ENCODE measurements at regions not wholly inside any gene's neighbourhood (a gene's known extent, or its start where the extent isn't known, plus 50 kb on each side); places are given as distances from the start of the nearest gene placed in this dataset.

- H4K91ac ChIP-seq (ENCODE audit: low read depth, low read length, poor library complexity), result no peak overlapping the region
- H3K9ac ChIP-seq (ENCODE audit: low read depth, low read length, poor library complexity), result no peak overlapping the region
- no peak overlapping the region for H3K4me3 ChIP-seq (ENCODE audit: low read length in 2 of 2)
- H3K14ac ChIP-seq (ENCODE audit: low read length), result no peak overlapping the region
- H3K27ac ChIP-seq (replicated peaks; ENCODE audit: low read length), result no peak overlapping the region
- peaks cover 0 to 11% of the 10 kb centered on the region in 2 donors for H3K4me1 ChIP-seq (ENCODE audit: control insufficient read depth in 2 of 2, insufficient read depth in 1 of 2, low read depth in 1 of 2, low read length in 2 of 2)
- no peaks in the 10 kb centered on the region for H3K79me1 ChIP-seq (ENCODE audit: low read depth, low read length)
- H2AFZ ChIP-seq (ENCODE audit: low read length), result peak overlapping the region; percentile 15
- H2AK5ac ChIP-seq (ENCODE audit: low read depth, low read length), result no peak overlapping the region
- H2BK5ac ChIP-seq (ENCODE audit: low read length), result no peak overlapping the region
- H3K27me3 ChIP-seq (ENCODE audit: control insufficient read depth in 3 of 3, insufficient read depth in 3 of 3, low read depth in 1 of 3, low read length in 3 of 3), result no peaks in the 10 kb centered on the region
- no peak overlapping the region for H4K8ac ChIP-seq (ENCODE audit: low read depth, low read length)
- no peaks in the 10 kb centered on the region for H3K36me3 ChIP-seq (replicated peaks in 1 of 2; ENCODE audit: control insufficient read depth in 2 of 2, insufficient read depth in 2 of 2, low read length in 2 of 2)
- peaks cover 0 to 2% of the 10 kb centered on the region in 2 donors for H3K9me3 ChIP-seq (replicated peaks in 1 of 2; ENCODE audit: control insufficient read depth in 2 of 2, insufficient read depth in 1 of 2, low read depth in 1 of 2, low read length in 2 of 2)
- H3K23ac ChIP-seq (ENCODE audit: low read depth, low read length, poor library complexity), result no peak overlapping the region
- WGBS, 2 donors (ENCODE audit: extremely low coverage in 2 of 2, insufficient read length in 2 of 2, insufficient replicate concordance in 1 of 2), result no CpG with 5 or more reads among the region's 2 CpGs
- no peak overlapping the region for H3K4ac ChIP-seq (ENCODE audit: low read length)
- H2BK15ac ChIP-seq (ENCODE audit: low read length), result no peak overlapping the region
- H2BK12ac ChIP-seq (ENCODE audit: low read length), result no peak overlapping the region
- H3K4me2 ChIP-seq (ENCODE audit: insufficient read depth, low read length, poor library complexity, severe bottlenecking), result no peak overlapping the region
- H3K18ac ChIP-seq (ENCODE audit: low read length), result no peak overlapping the region
- no peak overlapping the region for H2BK120ac ChIP-seq (ENCODE audit: low read depth, low read length)
- no peak for DNase-seq (ENCODE audit: low spot score)
Measured at GRCh38 chr2:219987830-219988229, 360.4 kb downstream of the SLC4A3 start.

- Histone ChIP-seq H3K9me3 (replicated peaks in 1 of 2; ENCODE audit: control insufficient read depth in 2 of 2, insufficient read depth in 1 of 2, low read depth in 1 of 2, low read length in 2 of 2) (peaks cover 0 to 2% of the 10 kb centered on the region in 2 donors), H2AK5ac (ENCODE audit: low read depth, low read length) (no peak overlapping the region), H3K27me3 (ENCODE audit: control insufficient read depth in 3 of 3, insufficient read depth in 3 of 3, low read depth in 1 of 3, low read length in 3 of 3) (no peaks in the 10 kb centered on the region), H3K4ac (ENCODE audit: low read length) (no peak overlapping the region), H2AFZ (ENCODE audit: low read length) (peak overlapping the region; percentile 48), H3K23ac (ENCODE audit: low read depth, low read length, poor library complexity) (no peak overlapping the region), H3K4me3 (ENCODE audit: low read length in 2 of 2) (no peak overlapping the region), H4K91ac (ENCODE audit: low read depth, low read length, poor library complexity) (no peak overlapping the region), H3K4me1 (ENCODE audit: control insufficient read depth in 2 of 2, insufficient read depth in 1 of 2, low read depth in 1 of 2, low read length in 2 of 2) (peaks cover 0 to 11% of the 10 kb centered on the region in 2 donors), H4K8ac (ENCODE audit: low read depth, low read length) (no peak overlapping the region), H3K36me3 (replicated peaks in 1 of 2; ENCODE audit: control insufficient read depth in 2 of 2, insufficient read depth in 2 of 2, low read length in 2 of 2) (no peaks in the 10 kb centered on the region), H3K27ac (replicated peaks; ENCODE audit: low read length) (no peak overlapping the region), H3K79me1 (ENCODE audit: low read depth, low read length) (no peaks in the 10 kb centered on the region), H3K4me2 (ENCODE audit: insufficient read depth, low read length, poor library complexity, severe bottlenecking) (no peak overlapping the region), H2BK15ac (ENCODE audit: low read length) (no peak overlapping the region), H2BK5ac (ENCODE audit: low read length) (no peak overlapping the region), H3K18ac (ENCODE audit: low read length) (no peak overlapping the region), H3K14ac (ENCODE audit: low read length) (no peak overlapping the region), H2BK120ac (ENCODE audit: low read depth, low read length) (no peak overlapping the region), H2BK12ac (ENCODE audit: low read length) (no peak overlapping the region), H3K9ac (ENCODE audit: low read depth, low read length, poor library complexity) (no peak overlapping the region)
- no CpG with 5 or more reads among the region's 7 CpGs for WGBS, 2 donors (ENCODE audit: extremely low coverage in 2 of 2, insufficient read length in 2 of 2, insufficient replicate concordance in 1 of 2)
- no peak for DNase-seq (ENCODE audit: low spot score)
Measured at GRCh38 chr2:219989744-219990143, 362.3 kb downstream of the SLC4A3 start.

DNA sequence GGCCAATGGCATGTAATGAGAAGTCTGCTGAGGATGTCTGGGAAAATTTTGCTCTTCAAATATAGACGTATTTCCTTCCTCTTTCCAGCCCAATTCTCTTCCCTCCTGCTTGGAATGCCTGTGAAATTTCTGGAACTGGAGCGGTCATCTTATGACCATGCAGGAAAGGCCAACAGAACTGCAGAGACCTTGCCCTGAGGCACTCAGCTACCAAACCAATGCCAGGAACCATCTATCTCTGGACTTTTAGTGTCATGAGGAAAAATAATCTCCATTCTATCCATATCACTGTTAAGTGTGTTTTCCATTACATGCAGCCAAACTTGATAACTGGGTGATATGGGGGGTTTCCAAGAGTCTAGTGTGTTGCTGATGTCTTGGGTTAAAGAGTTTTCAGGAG is 363.7 kb downstream of the SLC4A3 start:
- Histone ChIP-seq H3K4ac (ENCODE audit: low read length) (no peak overlapping the region), H2AK5ac (ENCODE audit: low read depth, low read length) (no peak overlapping the region), H4K91ac (ENCODE audit: low read depth, low read length, poor library complexity) (no peak overlapping the region), H2AFZ (ENCODE audit: low read length) (no peak overlapping the region), H4K8ac (ENCODE audit: low read depth, low read length) (no peak overlapping the region), H3K9me3 (replicated peaks in 1 of 2; ENCODE audit: control insufficient read depth in 2 of 2, insufficient read depth in 1 of 2, low read depth in 1 of 2, low read length in 2 of 2) (no peaks in the 10 kb centered on the region), H3K18ac (ENCODE audit: low read length) (no peak overlapping the region), H3K27ac (replicated peaks; ENCODE audit: low read length) (no peak overlapping the region), H3K14ac (ENCODE audit: low read length) (no peak overlapping the region), H3K36me3 (replicated peaks in 1 of 2; ENCODE audit: control insufficient read depth in 2 of 2, insufficient read depth in 2 of 2, low read length in 2 of 2) (no peaks in the 10 kb centered on the region), H3K27me3 (ENCODE audit: control insufficient read depth in 3 of 3, insufficient read depth in 3 of 3, low read depth in 1 of 3, low read length in 3 of 3) (no peaks in the 10 kb centered on the region), H3K4me2 (ENCODE audit: insufficient read depth, low read length, poor library complexity, severe bottlenecking) (no peak overlapping the region), H3K9ac (ENCODE audit: low read depth, low read length, poor library complexity) (no peak overlapping the region), H2BK5ac (ENCODE audit: low read length) (no peak overlapping the region), H2BK15ac (ENCODE audit: low read length) (no peak overlapping the region), H2BK120ac (ENCODE audit: low read depth, low read length) (no peak overlapping the region), H3K4me1 (ENCODE audit: control insufficient read depth in 2 of 2, insufficient read depth in 1 of 2, low read depth in 1 of 2, low read length in 2 of 2) (peaks cover 0 to 11% of the 10 kb centered on the region in 2 donors), H2BK12ac (ENCODE audit: low read length) (no peak overlapping the region), H3K4me3 (ENCODE audit: low read length in 2 of 2) (no peak overlapping the region), H3K23ac (ENCODE audit: low read depth, low read length, poor library complexity) (no peak overlapping the region), H3K79me1 (ENCODE audit: low read depth, low read length) (no peaks in the 10 kb centered on the region)
- DNase-seq (ENCODE audit: low spot score), result no peak
- no CpG with 5 or more reads among the region's 2 CpGs for WGBS, 2 donors (ENCODE audit: extremely low coverage in 2 of 2, insufficient read length in 2 of 2, insufficient replicate concordance in 1 of 2)

DNA sequence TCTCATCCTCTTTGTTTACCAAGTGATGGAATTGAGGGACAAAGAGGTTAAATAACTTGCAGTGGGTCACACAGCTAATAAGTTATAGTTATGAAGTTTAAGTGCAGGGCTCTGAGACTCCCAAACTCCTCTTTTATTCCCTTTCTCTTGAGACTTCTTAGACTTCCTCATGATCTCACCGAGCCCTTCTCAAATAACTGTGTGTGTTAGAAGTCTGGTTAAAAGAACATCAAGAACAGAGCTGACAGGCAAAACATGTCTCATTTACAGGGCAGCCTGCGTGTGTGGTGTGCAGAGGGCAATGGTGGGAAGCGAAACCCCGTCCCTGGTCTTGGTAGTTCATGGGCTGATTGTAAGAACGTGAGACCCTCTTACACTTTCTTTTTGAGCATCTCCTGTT is 368.0 kb downstream of the SLC4A3 start:
- no peak overlapping the region for H2BK120ac ChIP-seq (ENCODE audit: low read depth, low read length)
- H3K14ac ChIP-seq (ENCODE audit: low read length), result no peak overlapping the region
- no peak overlapping the region for H4K8ac ChIP-seq (ENCODE audit: low read depth, low read length)
- peaks cover 0 to 2% of the 10 kb centered on the region in 2 donors for H3K4me1 ChIP-seq (ENCODE audit: control insufficient read depth in 2 of 2, insufficient read depth in 1 of 2, low read depth in 1 of 2, low read length in 2 of 2)
- no peak overlapping the region for H3K4ac ChIP-seq (ENCODE audit: low read length)
- H3K4me2 ChIP-seq (ENCODE audit: insufficient read depth, low read length, poor library complexity, severe bottlenecking), result no peak overlapping the region
- no peak overlapping the region for H3K18ac ChIP-seq (ENCODE audit: low read length)
- no peak overlapping the region for H2AK5ac ChIP-seq (ENCODE audit: low read depth, low read length)
- H3K36me3 ChIP-seq (replicated peaks in 1 of 2; ENCODE audit: control insufficient read depth in 2 of 2, insufficient read depth in 2 of 2, low read length in 2 of 2), result no peaks in the 10 kb centered on the region
- H3K4me3 ChIP-seq (ENCODE audit: low read length in 2 of 2), result no peak overlapping the region
- no peak overlapping the region for H2BK12ac ChIP-seq (ENCODE audit: low read length)
- H2BK5ac ChIP-seq (ENCODE audit: low read length), result no peak overlapping the region
- H4K91ac ChIP-seq (ENCODE audit: low read depth, low read length, poor library complexity), result no peak overlapping the region
- no peak overlapping the region for H3K27ac ChIP-seq (replicated peaks; ENCODE audit: low read length)
- H3K9me3 ChIP-seq (replicated peaks in 1 of 2; ENCODE audit: control insufficient read depth in 2 of 2, insufficient read depth in 1 of 2, low read depth in 1 of 2, low read length in 2 of 2), result no peaks in the 10 kb centered on the region
- H2AFZ ChIP-seq (ENCODE audit: low read length), result peak overlapping the region; percentile 27
- H3K79me1 ChIP-seq (ENCODE audit: low read depth, low read length), result no peaks in the 10 kb centered on the region
- H3K9ac ChIP-seq (ENCODE audit: low read depth, low read length, poor library complexity), result no peak overlapping the region
- whole genome bisulfite sequencing, 2 donors (ENCODE audit: extremely low coverage in 2 of 2, insufficient read length in 2 of 2, insufficient replicate concordance in 1 of 2), result no CpG with 5 or more reads among the region's 5 CpGs
- no peak overlapping the region for H3K23ac ChIP-seq (ENCODE audit: low read depth, low read length, poor library complexity)
- no peak for DNase-seq (ENCODE audit: low spot score)
- H2BK15ac ChIP-seq (ENCODE audit: low read length), result no peak overlapping the region
- no peaks in the 10 kb centered on the region for H3K27me3 ChIP-seq (ENCODE audit: control insufficient read depth in 3 of 3, insufficient read depth in 3 of 3, low read depth in 1 of 3, low read length in 3 of 3)

All from neuronal stem cell (in vitro differentiated cells).